Suppressor macrophage (primary cell): ENCODE measurements at regions not wholly inside any gene's neighbourhood (a gene's known extent, or its start where the extent isn't known, plus 50 kb on each side); places are given as distances from the start of the nearest gene placed in this dataset.

Experiments used
- DNase-seq, 4 experiments: peaks; one replicate each; pipeline ENCODE4 v3.0.0-alpha.2; 2020 to 2022

DNA sequence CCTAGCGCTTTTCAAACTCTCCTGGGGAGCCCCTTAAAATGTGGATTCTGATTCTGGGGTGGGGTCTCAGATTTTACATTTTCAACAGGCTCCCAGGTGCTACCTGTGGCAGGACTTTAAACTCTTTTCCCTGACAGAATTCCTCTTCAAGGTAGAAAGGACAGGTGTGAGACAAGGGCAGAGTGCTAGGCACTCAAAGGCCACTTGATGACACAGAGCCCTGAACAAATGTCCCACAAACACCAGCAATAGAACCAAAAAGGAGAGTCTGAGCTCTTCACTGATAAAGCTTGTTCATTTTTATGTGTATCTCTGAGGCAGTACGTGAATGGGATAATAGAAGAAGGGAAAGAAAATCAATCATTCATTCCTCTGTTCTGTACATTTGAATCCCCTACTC lies 77.7 kb upstream of the PELI1 start:
- DNase-seq: no peak

DNA sequence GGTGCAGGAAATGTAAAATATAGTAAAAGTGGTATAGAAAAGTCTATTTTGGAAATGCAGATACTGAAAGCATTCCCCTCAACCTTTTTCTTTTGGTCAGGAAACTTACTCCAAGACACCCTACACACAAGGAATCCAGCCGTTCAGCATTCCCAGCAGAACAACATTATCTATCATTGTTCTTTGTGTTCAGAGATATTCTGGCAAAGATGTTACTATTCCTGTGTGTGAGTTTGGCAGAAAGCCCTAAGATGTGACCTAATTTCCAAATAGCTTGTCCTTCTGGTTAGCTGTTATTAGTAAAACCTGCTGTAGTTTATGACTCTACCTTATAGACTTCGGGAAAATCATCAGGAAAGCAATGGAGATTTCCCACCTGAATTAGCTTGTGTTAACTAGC lies 78.1 kb upstream of the PELI1 start:
- DNase-seq: no peak

GRCh38 chr2:64223055-64223454 lies 78.8 kb upstream of the PELI1 start:
- DNase-seq: no peak

DNA sequence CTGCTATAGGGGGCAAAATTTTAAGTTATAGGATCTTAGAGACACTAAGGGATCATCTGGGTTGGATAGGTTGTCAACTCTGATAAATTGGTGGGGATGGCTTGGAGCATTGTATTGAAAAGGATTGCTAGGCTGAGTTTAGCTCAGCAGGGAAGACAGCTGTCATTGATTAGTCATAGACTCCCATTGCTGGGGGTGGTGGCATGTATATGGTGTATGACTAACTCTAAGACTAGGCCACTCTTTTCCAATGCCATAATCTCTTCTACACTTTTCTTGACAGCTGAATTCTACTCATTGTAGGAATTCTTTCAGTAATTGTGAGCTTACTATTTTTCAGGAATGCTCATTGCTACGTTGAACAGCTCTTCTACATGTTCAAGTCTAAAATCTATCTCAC lies 81.3 kb upstream of the PELI1 start:
- peak in 3 of 4 experiments; percentile 19 to 43 (median 23) for DNase-seq

DNA sequence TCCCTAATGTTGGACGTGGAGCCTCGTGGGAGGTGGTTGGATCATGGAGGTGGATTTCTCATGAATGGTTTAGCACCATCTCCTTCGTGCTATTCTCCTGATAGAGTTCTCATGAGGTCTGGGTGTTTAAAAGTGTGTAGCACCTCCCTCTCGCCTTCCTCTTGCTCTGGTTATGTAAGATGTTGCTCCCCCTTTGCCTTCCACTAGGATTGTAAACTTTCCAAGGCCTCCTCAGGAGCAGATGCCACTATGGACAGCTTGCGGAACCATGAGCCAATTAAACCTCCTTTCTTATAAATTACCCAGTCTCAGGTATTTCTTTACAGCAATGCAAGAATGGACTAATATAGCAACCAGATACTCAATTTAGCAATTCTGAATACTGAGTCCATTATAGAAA lies 82.4 kb upstream of the PELI1 start:
- DNase-seq: no peak

GRCh38 chr2:64227603-64228125 lies 83.4 kb upstream of the PELI1 start:
- DNase-seq: no peak

GRCh38 chr2:64228126-64228678 lies 84.0 kb upstream of the PELI1 start:
- peak; percentile 83 to 93 (median 88) for DNase-seq

DNA sequence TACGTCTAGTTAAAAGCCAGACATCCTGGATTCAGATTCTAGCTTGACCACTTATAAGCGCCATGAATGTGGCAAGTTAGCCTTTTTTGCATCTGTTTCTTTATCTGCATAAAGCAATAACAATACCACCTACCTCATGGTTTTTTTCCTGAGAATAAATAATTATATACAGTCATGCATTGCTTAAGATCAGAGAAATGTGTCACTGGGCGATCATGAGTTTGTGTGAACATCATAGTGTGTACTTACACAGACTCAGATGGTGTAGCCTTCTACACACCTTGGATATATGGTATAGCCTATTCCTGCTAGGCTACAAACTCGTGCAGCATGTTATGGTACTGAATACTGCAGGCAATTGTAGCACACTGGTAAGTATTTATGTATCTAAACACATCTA lies 84.7 kb upstream of the PELI1 start:
- peak in 1 of 4 experiments; percentile 37 for DNase-seq

DNA sequence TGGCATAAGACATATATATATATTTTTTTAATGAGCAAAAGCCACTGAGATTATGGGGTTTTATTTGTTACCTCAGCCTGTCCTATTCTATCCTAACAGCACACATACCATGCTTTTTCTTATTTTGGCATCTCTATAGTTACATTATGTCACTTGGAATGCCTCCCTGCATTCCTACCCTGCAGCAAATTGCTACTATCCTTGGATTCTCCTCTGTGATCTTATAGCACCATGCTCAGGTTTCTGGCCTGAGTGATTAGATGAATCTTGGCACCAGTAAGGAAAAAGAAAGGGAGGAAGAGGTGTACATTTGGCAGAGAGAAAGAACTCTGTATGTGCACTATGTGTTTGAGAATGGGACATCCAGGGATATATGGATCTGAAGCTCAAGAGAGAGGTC lies 86.3 kb upstream of the PELI1 start:
- DNase-seq: no peak

DNA sequence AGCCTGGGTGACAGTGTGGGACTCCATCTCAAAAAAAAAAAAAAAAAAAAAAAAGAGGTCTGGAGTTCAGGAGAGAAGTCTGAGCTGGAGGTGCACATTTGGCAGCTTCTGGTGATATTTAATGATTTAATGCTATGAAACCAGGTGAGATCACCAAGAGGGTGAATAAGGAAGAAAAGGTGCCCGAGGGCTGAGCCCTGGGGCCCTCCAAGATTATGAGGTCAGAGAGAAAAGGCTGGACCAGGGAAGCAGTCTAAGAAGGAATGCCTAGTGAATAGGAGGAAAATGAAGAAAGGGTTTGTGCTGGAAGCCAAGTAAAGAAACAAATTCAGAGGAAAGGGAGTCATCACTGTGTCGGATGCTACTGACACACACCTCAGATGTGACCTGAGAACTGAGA lies 88.0 kb upstream of the PELI1 start:
- no peak for DNase-seq

GRCh38 chr2:64233376-64233922 lies 89.2 kb upstream of the PELI1 start:
- no peak for DNase-seq

DNA sequence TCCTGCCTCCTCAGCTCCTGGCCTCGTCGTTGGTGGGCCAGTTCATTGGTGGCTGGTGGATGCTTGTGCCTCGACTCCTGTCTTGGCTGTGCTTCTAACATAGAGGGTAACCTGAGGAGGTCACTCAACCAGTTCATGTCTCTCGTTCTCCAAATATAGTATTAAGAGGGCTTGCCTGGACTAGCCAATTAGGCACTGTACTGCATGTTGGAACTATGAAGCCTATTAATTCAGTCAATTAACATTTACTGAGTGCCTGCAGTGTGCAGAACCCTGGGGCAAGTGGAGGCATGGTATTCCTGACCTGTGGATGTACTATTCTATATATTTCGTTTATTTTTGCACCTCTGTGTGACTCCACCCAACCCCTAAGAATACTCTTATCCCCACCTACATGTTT lies 89.9 kb upstream of the PELI1 start:
- no peak for DNase-seq

GRCh38 chr2:64234785-64235184 lies 90.6 kb upstream of the PELI1 start:
- DNase-seq: no peak

GRCh38 chr2:64237266-64237665 lies 93.0 kb upstream of the PELI1 start:
- no peak for DNase-seq

- DNase-seq: no peak
These were observed 94.6 kb upstream of the PELI1 start for GRCh38 chr2:64238799-64239198.

GRCh38 chr2:64243081-64244036 lies 99.1 kb upstream of the PELI1 start:
- no peak for DNase-seq

- DNase-seq: no peak
These were observed 99.8 kb upstream of the PELI1 start for GRCh38 chr2:64244037-64244416.

DNA sequence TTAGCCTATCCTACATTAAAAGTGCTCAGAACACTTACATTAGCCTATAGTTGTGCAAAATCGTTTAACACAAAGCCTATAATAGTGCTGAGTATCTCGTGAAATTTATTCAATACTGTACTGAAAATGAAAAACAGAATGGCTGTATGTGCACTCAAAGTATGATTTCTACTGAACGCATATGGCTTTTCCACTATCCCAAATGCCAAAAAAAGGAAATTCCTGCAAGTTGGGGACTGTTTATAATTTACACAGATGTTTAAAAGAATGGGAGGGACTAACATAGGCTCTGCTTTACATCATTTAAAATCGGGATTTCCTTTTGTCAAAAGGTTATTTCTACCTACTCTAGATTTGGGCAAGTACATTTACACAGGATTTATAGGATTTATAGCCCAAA lies 101.4 kb upstream of the PELI1 start:
- no peak for DNase-seq

- no peak for DNase-seq
These were observed 102.7 kb upstream of the PELI1 start for GRCh38 chr2:64246962-64247361.

GRCh38 chr2:64249426-64249825 lies 105.2 kb upstream of the PELI1 start:
- no peak for DNase-seq

- no peak for DNase-seq
These were observed 105.8 kb upstream of the PELI1 start for GRCh38 chr2:64250063-64250462.

DNA sequence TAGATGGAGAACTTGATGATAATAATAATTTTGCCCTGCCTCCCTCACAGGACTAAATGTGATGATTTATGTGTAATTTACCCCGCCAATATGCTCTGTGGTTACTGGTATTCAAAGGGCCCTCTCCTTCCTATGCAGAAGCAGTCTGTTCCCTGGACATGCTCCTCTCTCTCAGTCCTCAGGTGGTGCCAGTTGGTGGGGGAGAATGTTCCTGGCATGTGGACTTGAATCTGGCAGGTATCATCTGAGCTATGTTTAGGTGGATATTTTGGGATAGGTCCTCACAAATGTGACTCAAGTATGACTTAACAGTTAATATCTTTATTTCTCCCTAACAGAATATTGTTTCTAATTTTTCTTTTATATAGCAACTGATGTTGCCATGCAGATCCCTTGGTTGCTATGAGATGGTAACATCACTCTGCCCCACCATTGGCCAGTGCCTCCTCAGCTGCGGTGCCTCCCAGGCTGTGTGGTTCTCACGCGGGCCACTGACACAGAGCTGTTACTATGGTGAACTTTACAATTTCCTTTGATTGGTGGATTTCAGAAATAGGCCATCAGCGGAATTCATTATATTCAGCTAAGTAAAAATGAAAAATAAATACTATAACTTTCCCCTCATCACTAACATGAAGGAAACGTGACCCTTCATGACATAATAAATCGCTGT lies 106.7 kb upstream of the PELI1 start:
- no peak for DNase-seq
